ENCODE measurements at regions not wholly inside any gene's neighbourhood (a gene's known extent, or its start where the extent isn't known, plus 50 kb on each side); places are given as distances from the start of the nearest gene placed in this dataset.

DNA sequence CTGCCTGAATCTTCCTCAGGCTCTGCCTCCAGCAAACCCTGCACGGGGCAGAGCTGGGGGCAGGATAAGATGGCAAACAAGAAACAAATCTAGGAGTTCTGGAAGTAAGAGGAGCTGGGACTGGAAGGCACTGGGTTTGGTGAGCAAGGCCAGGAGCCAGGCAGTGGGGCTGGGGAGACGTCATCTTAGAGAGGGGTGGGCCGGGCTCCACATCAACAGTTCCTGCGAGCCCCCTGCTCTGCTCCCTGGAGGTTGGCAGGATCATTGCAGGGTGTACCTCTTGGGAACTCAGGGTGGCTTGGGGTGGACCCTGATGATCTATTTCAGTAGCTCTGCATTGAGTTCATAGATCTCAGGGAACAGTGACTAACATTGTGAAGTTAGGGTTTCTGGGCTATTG is 87.3 kb upstream of the PRR23E start:
- TF ChIP-seq, protein P1, sequence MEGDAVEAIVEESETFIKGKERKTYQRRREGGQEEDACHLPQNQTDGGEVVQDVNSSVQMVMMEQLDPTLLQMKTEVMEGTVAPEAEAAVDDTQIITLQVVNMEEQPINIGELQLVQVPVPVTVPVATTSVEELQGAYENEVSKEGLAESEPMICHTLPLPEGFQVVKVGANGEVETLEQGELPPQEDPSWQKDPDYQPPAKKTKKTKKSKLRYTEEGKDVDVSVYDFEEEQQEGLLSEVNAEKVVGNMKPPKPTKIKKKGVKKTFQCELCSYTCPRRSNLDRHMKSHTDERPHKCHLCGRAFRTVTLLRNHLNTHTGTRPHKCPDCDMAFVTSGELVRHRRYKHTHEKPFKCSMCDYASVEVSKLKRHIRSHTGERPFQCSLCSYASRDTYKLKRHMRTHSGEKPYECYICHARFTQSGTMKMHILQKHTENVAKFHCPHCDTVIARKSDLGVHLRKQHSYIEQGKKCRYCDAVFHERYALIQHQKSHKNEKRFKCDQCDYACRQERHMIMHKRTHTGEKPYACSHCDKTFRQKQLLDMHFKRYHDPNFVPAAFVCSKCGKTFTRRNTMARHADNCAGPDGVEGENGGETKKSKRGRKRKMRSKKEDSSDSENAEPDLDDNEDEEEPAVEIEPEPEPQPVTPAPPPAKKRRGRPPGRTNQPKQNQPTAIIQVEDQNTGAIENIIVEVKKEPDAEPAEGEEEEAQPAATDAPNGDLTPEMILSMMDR (IDR thresholded peaks at IDR 0.05; ENCODE audit: control insufficient read depth, extremely low read depth, insufficient read depth) = no peak
- H3K4me3 ChIP-seq (ENCODE audit: low read depth, low read length) = no peak overlapping the region
- no peak for DNase-seq (ENCODE audit: low read depth)

DNA sequence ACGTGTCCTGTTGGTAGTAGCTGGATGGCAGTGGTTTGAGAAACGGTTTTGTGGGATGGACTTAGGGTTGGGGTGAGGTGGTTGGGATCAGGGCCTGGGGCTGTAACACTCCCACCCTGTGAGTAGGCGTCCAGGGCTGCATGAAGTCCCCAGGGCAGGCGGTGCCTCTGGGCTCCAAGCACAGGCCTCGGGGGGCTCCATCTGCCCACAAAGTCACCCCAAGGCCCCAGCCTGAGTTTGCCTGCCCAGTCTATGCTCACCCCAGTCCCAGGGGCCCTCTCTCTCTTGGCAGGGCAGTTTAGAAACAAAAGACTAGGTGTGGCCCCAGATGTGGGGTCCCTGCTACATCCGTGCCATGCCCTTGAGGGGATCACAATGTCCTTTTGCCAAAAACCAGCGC is 86.9 kb upstream of the PRR23E start:
- no peak overlapping the region for H3K4me3 ChIP-seq (ENCODE audit: low read depth, low read length)
- no peak for DNase-seq (ENCODE audit: low read depth)
- TF ChIP-seq, protein P1 (IDR thresholded peaks at IDR 0.05; ENCODE audit: control insufficient read depth, extremely low read depth, insufficient read depth) = no peak

GRCh38 chr3:127106456-127106855 is 86.5 kb upstream of the PRR23E start:
- no peak overlapping the region for H3K4me3 ChIP-seq (ENCODE audit: low read depth, low read length)
- DNase-seq (ENCODE audit: low read depth) = no peak
- TF ChIP-seq, protein P1 (IDR thresholded peaks at IDR 0.05; ENCODE audit: control insufficient read depth, extremely low read depth, insufficient read depth) = no peak

- no peak overlapping the region for H3K4me3 ChIP-seq (ENCODE audit: low read depth, low read length)
- DNase-seq (ENCODE audit: low read depth) = no peak
- TF ChIP-seq, protein P1 (IDR thresholded peaks at IDR 0.05; ENCODE audit: control insufficient read depth, extremely low read depth, insufficient read depth) = no peak
These were observed 85.9 kb upstream of the PRR23E start for GRCh38 chr3:127107002-127107401.

DNA sequence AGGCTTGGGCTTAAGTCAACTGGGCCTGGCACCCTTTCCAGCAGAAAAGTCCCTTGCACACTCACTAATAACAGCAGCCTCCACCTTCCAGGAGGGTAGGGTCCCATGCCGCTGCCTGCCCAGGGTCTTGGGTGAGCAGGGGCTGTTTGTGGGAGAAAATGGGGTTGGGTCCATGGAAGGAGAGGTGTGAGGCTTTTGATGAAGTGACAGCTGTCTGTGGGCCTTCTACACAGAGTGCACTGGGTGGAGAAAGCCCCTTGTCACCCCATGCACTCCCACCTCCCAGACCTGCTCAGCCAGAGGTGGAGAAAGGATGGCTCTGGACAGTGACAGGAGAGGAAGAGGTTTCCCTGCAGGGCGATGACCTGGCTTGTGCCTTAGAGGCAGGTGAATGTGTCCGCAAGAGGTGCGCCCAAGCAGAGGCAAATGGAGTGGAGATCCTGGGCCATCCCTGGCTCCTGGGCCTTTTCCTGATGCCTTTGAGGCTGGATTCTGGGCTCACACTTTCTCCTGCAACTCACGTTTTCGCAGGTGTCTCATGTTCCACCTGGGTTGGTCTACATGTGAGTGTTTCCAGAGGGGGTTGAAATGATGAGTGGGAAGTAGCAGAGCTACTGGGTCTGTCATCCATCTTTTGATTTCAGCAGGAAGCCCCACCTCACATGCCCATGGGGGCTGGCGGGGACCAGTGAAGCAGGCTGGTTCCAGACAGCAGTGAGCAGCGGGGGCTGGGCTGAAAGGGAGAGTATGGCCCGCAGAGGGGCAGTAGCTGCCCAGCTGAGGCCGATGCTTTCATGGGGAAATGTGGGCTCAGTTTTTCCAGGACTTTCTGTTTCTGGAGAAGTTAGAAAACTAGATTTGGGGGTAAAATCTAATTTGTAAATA is 85.2 kb upstream of the PRR23E start:
- DNase-seq (ENCODE audit: low read depth) = no peak
- H3K4me3 ChIP-seq (ENCODE audit: low read depth, low read length) = no peak overlapping the region
- TF ChIP-seq, protein P1 (IDR thresholded peaks at IDR 0.05; ENCODE audit: control insufficient read depth, extremely low read depth, insufficient read depth) = no peak

GRCh38 chr3:127108796-127109195 is 84.1 kb upstream of the PRR23E start:
- TF ChIP-seq, protein P1 (IDR thresholded peaks at IDR 0.05; ENCODE audit: control insufficient read depth, extremely low read depth, insufficient read depth) = no peak
- no peak for DNase-seq (ENCODE audit: low read depth)
- no peak overlapping the region for H3K4me3 ChIP-seq (ENCODE audit: low read depth, low read length)
